Right lobe of liver (tissue), 6 donors: ENCODE measurements at regions not wholly inside any gene's neighbourhood (a gene's known extent, or its start where the extent isn't known, plus 50 kb on each side); places are given as distances from the start of the nearest gene placed in this dataset.

Experiments used
- ATAC-seq, 4 donors: fragments of 200-7000 bp; cut with Tn5 transposase; one replicate each; pipeline ENCODE4 v1.9.1; 2020; ENCODE audit warnings: mild to moderate bottlenecking in 4 of 4, moderate library complexity in 4 of 4
- DNase-seq, 3 donors: peaks; one replicate each; pipeline ENCODE4 v3.0.0-alpha.2; 2020
- H3K27ac ChIP-seq, 3 donors: fragments of 200-600 bp; one replicate each; pipeline ENCODE4 v1.8.0; 2022
- H3K27me3 ChIP-seq, 2 donors: fragments of 200-600 bp; one replicate each; pipeline ENCODE4 v1.8.0; 2022
- H3K36me3 ChIP-seq, 4 donors: fragments of 200-600 bp; sonication (generic) in 1 of 4; one replicate each; pipeline versions ENCODE4 v1.5.1 to v1.8.0; 2017 to 2022; ENCODE audit warnings: control low read depth in 1 of 4
- H3K4me1 ChIP-seq, 4 donors: fragments of 200-600 bp; sonication (generic) in 1 of 4; one replicate each; pipeline versions ENCODE4 v1.5.1 to v1.8.0; 2017 to 2022; ENCODE audit warnings: control low read depth in 1 of 4
- H3K4me3 ChIP-seq, 3 donors: fragments of 200-600 bp; one replicate each; pipeline ENCODE4 v1.8.0; 2022
- H3K9me3 ChIP-seq, 4 donors: fragments of 200-600 bp; sonication (generic) in 1 of 4; one replicate each; pipeline versions ENCODE4 v1.5.1 to v1.8.0; 2017 to 2022; ENCODE audit warnings: control low read depth in 1 of 4
- CTCF ChIP-seq, 4 donors: fragments of 200-600 bp in 3 of 4; fragments of 450-650 bp in 1 of 4; IDR thresholded peaks; one replicate each; pipeline versions ENCODE4 v1.5.1 to v1.8.0; 2016 to 2022; ENCODE audit warnings: antibody characterized with exemption in 4 of 4, mild to moderate bottlenecking in 2 of 4
- POLR2A ChIP-seq: fragments of 450-650 bp; IDR thresholded peaks from one replicate; pipeline ENCODE4 v1.6.1; 2017; ENCODE audit warnings: antibody characterized with exemption, mild to moderate bottlenecking
- WGBS: methylation state at CpG from one replicate; pipeline ENCODE4 v1.1.6; 2018; ENCODE audit warnings: low coverage, low lambda C conversion rate; ENCODE audit not compliant: insufficient coverage; ENCODE audit errors: missing lambda C conversion rate; 5-methylcytosine and 5-hydroxymethylcytosine counted together
- intact Hi-C, 2 donors: fragments of 100-400 bp; cut with DNase I; formaldehyde crosslinking; loops; one replicate each; pipeline versions ENCODE4 v1.11.2 to v1.14.1; 2022
- donor health status: DM: no; HTN: yes; CAD: no.
- donor health status: DM: no; HTN: no; CAD: no.
- donor health status: DM: no; HTN: no; CAD: no.
- donor health status: DM: no; HTN: yes; CAD: no.
- donor health status: DM: no; HTN: yes; CAD: no.

GRCh38 chr15:97189162-97189780 lies 771.2 kb upstream of the ARRDC4 start:
- intact Hi-C loops, result no loop called here
- no peak for DNase-seq
- no peaks in the 10 kb centered on the region for H3K9me3 ChIP-seq
- H3K27ac ChIP-seq, result no peak overlapping the region
- no peak for TF ChIP-seq CTCF (IDR thresholded peaks at IDR 0.05)
- no peak for TF ChIP-seq POLR2A
- no peaks in the 10 kb centered on the region for H3K4me1 ChIP-seq
- H3K36me3 ChIP-seq, result no peaks in the 10 kb centered on the region
- no peak overlapping the region for H3K4me3 ChIP-seq
- ATAC-seq, result no peak
- 75% methylated on average over 3 of the region's 3 CpGs for WGBS
- peaks cover 0 to 6% of the 10 kb centered on the region in 2 donors for H3K27me3 ChIP-seq

- intact Hi-C loops, result no loop called here
- Histone ChIP-seq H3K36me3 (no peaks in the 10 kb centered on the region), H3K27ac (no peak overlapping the region), H3K9me3 (no peaks in the 10 kb centered on the region), H3K4me3 (no peak overlapping the region), H3K4me1 (no peaks in the 10 kb centered on the region), H3K27me3 (peaks cover 0 to 6% of the 10 kb centered on the region in 2 donors)
- WGBS, result 59% methylated on average over 1 of the region's 1 CpG
- DNase-seq (no peak), ATAC-seq (no peak)
- TF ChIP-seq CTCF (IDR thresholded peaks at IDR 0.05) (no peak), POLR2A (no peak)
Measured at GRCh38 chr15:97194750-97195149, 765.8 kb upstream of the ARRDC4 start.

GRCh38 chr15:97196048-97197014 lies 764.2 kb upstream of the ARRDC4 start:
- H3K27me3 ChIP-seq, result peaks cover 0 to 6% of the 10 kb centered on the region in 2 donors
- no peaks in the 10 kb centered on the region for H3K9me3 ChIP-seq
- no peaks in the 10 kb centered on the region for H3K4me1 ChIP-seq
- intact Hi-C loops, result no loop called here
- DNase-seq (no peak), ATAC-seq (no peak)
- no peaks in the 10 kb centered on the region for H3K36me3 ChIP-seq
- 33% methylated on average over 10 of the region's 16 CpGs for WGBS
- no peak overlapping the region for H3K4me3 ChIP-seq
- TF ChIP-seq POLR2A (no peak), CTCF (IDR thresholded peaks at IDR 0.05) (no peak)
- no peak overlapping the region for H3K27ac ChIP-seq

- 63% methylated on average over 3 of the region's 3 CpGs for WGBS
- TF ChIP-seq CTCF (IDR thresholded peaks at IDR 0.05), result no peak
- no peak for TF ChIP-seq POLR2A
- H3K4me3 ChIP-seq, result no peak overlapping the region
Measured at GRCh38 chr15:97199393-97200051, 761.0 kb upstream of the ARRDC4 start.

More at GRCh38 chr15:97199393-97200051, 761.0 kb upstream of the ARRDC4 start:
- intact Hi-C loops, result no loop called here
- Histone ChIP-seq H3K27ac (no peak overlapping the region), H3K36me3 (no peaks in the 10 kb centered on the region), H3K27me3 (no peaks in the 10 kb centered on the region), H3K4me1 (no peaks in the 10 kb centered on the region), H3K9me3 (no peaks in the 10 kb centered on the region)
- no peak for ATAC-seq
- DNase-seq, result no peak
